Astrocyte (in vitro differentiated cells and primary cell): ENCODE measurements at regions not wholly inside any gene's neighbourhood (a gene's known extent, or its start where the extent isn't known, plus 50 kb on each side); places are given as distances from the start of the nearest gene placed in this dataset.

Experiments used
- DNase-seq: peaks from one replicate; pipeline ENCODE4 v3.0.0-alpha.2; 2010; ENCODE audit warnings: low read depth
- FAIRE-seq: peaks from 2 replicates; lab custom pipeline; 2011; peaks lifted over from hg19 to GRCh38; lab: Jason Lieb, UNC
- H2AFZ ChIP-seq: 2 replicates; pipeline ENCODE4 v1.6.0; 2012; ENCODE audit warnings: low read depth, low read length, inconsistent platforms
- H3K27ac ChIP-seq: 2 replicates; pipeline ENCODE4 v1.5.1; 2011; ENCODE audit warnings: low read depth, low read length, inconsistent platforms
- H3K27me3 ChIP-seq: 2 replicates; pipeline ENCODE4 v1.6.0; 2011; ENCODE audit warnings: low read length, inconsistent platforms; ENCODE audit not compliant: insufficient read depth
- H3K36me3 ChIP-seq: 2 replicates; pipeline ENCODE4 v1.5.1; 2011; ENCODE audit warnings: low read length, inconsistent platforms; ENCODE audit not compliant: insufficient read depth
- H3K4me1 ChIP-seq: 2 replicates; pipeline ENCODE4 v1.5.1; 2011; ENCODE audit warnings: low read length, inconsistent platforms; ENCODE audit not compliant: insufficient read depth
- H3K4me2 ChIP-seq: 2 replicates; pipeline ENCODE4 v1.6.0; 2012; ENCODE audit warnings: low read length, inconsistent platforms
- H3K4me3 ChIP-seq: 2 replicates; pipeline ENCODE4 v1.5.1; 2011; ENCODE audit warnings: low read depth, mild to moderate bottlenecking, low read length, inconsistent platforms; ENCODE audit not compliant: insufficient read depth
- H3K79me2 ChIP-seq: 2 replicates; pipeline ENCODE4 v1.6.0; 2012; ENCODE audit warnings: mild to moderate bottlenecking, low read length, inconsistent platforms; ENCODE audit not compliant: insufficient read depth
- H3K9ac ChIP-seq: 2 replicates; pipeline ENCODE4 v1.6.0; 2012; ENCODE audit warnings: mild to moderate bottlenecking, low read length, inconsistent platforms
- H3K9me3 ChIP-seq: 2 replicates; pipeline ENCODE4 v1.5.1; 2012; ENCODE audit warnings: low read depth, mild to moderate bottlenecking, low read length, inconsistent platforms; ENCODE audit not compliant: insufficient read depth
- H4K20me1 ChIP-seq: 2 replicates; pipeline ENCODE4 v1.6.0; 2012; ENCODE audit warnings: low read length, inconsistent platforms; ENCODE audit not compliant: insufficient read depth
- H3K27ac Mint-ChIP-seq: one replicate; pipeline ENCODE4 v1.8.0; 2021; ENCODE audit warnings: mild to moderate bottlenecking, mixed read lengths; ENCODE audit not compliant: unreplicated experiment
- H3K27me3 Mint-ChIP-seq: one replicate; pipeline ENCODE4 v1.8.0; 2021; ENCODE audit warnings: low read depth, mixed read lengths; ENCODE audit not compliant: unreplicated experiment
- H3K36me3 Mint-ChIP-seq: one replicate; pipeline ENCODE4 v1.8.0; 2021; ENCODE audit warnings: low read depth, mixed read lengths; ENCODE audit not compliant: unreplicated experiment
- H3K4me1 Mint-ChIP-seq: one replicate; pipeline ENCODE4 v1.8.0; 2021; ENCODE audit warnings: low read depth, mixed read lengths; ENCODE audit not compliant: unreplicated experiment
- H3K4me3 Mint-ChIP-seq: one replicate; pipeline ENCODE4 v1.8.0; 2021; ENCODE audit warnings: mild to moderate bottlenecking, moderate library complexity, mixed read lengths; ENCODE audit not compliant: unreplicated experiment
- H3K9me3 Mint-ChIP-seq: one replicate; pipeline ENCODE4 v1.8.0; 2021; ENCODE audit warnings: mild to moderate bottlenecking, mixed read lengths; ENCODE audit not compliant: unreplicated experiment
- EZH2 ChIP-seq: IDR thresholded peaks from 2 replicates; pipeline ENCODE4 v1.6.1; 2012; ENCODE audit warnings: mild to moderate bottlenecking, low read length, inconsistent platforms; ENCODE audit not compliant: insufficient read depth
- TF ChIP-seq, protein P1 (sequence below): IDR thresholded peaks from 2 replicates; pipeline ENCODE4 v1.5.1; 2011; ENCODE audit warnings: low read depth, mild to moderate bottlenecking, inconsistent platforms, low read length, moderate library complexity; ENCODE audit not compliant: insufficient read depth

DNA sequence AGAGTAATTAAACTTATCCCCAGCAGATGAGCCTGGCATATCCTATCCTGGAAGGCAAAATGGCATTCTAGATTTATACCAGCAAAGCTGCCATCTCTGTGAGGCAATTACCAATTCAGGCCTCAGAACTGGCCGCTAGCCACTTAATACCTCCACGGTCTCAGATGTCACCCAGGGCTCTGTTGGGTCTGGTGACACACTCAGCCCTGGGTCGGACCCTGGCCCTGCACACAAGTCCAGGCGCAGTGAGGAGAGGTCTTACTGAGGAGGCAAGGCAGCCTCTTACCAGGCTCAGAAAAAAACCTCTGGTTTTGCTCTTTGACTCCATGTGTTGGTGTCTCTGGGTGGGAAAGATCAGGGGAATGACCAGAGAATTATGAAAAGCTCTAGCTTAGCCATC lies 186.6 kb downstream of the EMX2 start:
- Histone ChIP-seq H3K9ac (no peak overlapping the region), H4K20me1 (no peaks in the 10 kb centered on the region), H3K4me2 (no peak overlapping the region), H2AFZ (no peak overlapping the region), H3K27me3 (peaks cover 9% of the 10 kb centered on the region), H3K36me3 (no peaks in the 10 kb centered on the region), H3K4me1 (no peaks in the 10 kb centered on the region), H3K27ac (no peak overlapping the region), H3K79me2 (no peaks in the 10 kb centered on the region), H3K9me3 (no peaks in the 10 kb centered on the region), H3K4me3 (no peak overlapping the region)
- Mint-ChIP-seq H3K4me3 (no peak overlapping the region), H3K9me3 (no peaks in the 10 kb centered on the region), H3K27ac (no peak overlapping the region), H3K27me3 (peaks cover 54% of the 10 kb centered on the region), H3K36me3 (no peaks in the 10 kb centered on the region), H3K4me1 (no peaks in the 10 kb centered on the region)
- TF ChIP-seq, protein P1, sequence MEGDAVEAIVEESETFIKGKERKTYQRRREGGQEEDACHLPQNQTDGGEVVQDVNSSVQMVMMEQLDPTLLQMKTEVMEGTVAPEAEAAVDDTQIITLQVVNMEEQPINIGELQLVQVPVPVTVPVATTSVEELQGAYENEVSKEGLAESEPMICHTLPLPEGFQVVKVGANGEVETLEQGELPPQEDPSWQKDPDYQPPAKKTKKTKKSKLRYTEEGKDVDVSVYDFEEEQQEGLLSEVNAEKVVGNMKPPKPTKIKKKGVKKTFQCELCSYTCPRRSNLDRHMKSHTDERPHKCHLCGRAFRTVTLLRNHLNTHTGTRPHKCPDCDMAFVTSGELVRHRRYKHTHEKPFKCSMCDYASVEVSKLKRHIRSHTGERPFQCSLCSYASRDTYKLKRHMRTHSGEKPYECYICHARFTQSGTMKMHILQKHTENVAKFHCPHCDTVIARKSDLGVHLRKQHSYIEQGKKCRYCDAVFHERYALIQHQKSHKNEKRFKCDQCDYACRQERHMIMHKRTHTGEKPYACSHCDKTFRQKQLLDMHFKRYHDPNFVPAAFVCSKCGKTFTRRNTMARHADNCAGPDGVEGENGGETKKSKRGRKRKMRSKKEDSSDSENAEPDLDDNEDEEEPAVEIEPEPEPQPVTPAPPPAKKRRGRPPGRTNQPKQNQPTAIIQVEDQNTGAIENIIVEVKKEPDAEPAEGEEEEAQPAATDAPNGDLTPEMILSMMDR: no peak
- TF ChIP-seq EZH2: no peak
- no peak for DNase-seq
- no peak for FAIRE-seq

DNA sequence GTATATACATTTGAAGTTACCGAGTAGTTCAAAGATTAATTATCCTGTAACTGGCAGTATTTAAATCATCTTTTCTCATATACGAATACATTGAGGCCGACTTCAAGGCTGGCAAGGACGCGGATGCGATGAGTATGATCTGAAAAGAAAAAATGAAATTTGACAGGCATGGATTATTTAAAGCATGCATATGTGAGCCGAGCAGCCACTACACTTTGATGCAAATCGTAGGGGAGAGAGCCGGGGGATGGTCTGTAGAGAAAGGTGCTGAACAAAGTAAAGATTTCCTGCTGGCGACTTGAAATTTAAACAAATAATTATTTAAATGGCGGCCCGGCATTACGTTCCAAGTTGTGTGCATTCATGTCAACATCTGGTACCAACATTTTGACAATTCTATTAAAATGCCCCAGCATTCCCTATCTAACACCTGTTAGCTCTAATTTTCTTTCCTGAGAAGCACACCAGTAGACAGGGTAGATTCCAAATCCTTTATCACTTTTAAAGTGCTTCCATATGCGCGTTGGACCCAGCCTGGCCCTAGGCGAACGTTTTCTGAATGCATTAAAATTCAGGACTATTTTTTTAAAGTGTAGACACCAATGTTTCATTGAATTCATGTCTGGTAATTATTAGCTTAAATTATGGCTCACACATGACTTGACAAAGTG lies 188.7 kb downstream of the EMX2 start:
- Histone ChIP-seq H3K79me2 (no peaks in the 10 kb centered on the region), H3K4me3 (no peak overlapping the region), H3K4me2 (no peak overlapping the region), H4K20me1 (no peaks in the 10 kb centered on the region), H2AFZ (no peak overlapping the region), H3K9me3 (no peaks in the 10 kb centered on the region), H3K4me1 (no peaks in the 10 kb centered on the region), H3K9ac (no peak overlapping the region), H3K27ac (no peak overlapping the region), H3K27me3 (peaks cover 14% of the 10 kb centered on the region), H3K36me3 (no peaks in the 10 kb centered on the region)
- FAIRE-seq (no peak), DNase-seq (no peak)
- H3K27ac Mint-ChIP-seq: no peak overlapping the region
- no peaks in the 10 kb centered on the region for H3K36me3 Mint-ChIP-seq
- no peak for TF ChIP-seq EZH2
- TF ChIP-seq, protein P1: no peak
- H3K4me3 Mint-ChIP-seq: no peak overlapping the region
- H3K27me3 Mint-ChIP-seq: peaks cover 63% of the 10 kb centered on the region
- no peaks in the 10 kb centered on the region for H3K9me3 Mint-ChIP-seq
- H3K4me1 Mint-ChIP-seq: no peaks in the 10 kb centered on the region

DNA sequence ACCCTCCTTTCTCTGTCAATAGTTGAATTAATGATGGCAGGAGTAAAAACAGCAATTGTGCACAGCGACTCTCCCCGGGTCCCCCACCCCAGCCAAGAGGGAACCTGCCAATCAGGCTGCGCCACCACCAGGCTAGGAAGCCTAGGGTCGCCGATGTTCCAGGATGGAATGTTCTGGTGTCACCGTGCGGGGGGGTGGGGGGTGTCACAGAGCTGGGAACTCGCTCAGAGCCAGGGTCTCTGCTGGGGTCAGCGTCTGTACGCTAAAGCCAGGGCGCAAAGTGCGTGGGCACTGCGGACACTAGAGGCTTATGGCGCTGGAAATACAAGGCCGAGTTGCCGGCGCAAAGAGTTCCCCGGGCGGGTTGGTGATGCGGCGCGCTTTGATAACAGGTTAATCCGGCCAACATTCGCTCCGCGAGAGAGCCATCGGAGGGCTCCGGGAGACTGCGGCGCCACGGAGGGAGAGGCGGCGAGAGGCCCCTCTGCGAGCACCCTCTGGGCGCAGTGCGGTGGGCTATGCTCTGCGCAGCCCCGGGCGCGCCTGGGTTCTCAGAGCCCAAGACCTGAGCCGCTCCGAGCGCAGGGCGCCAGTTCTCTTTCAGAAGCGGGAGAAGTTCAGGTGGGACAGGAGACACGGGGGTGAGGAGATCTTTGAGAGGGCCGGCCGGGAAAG lies 192.3 kb downstream of the EMX2 start:
- Mint-ChIP-seq H3K4me3 (no peak overlapping the region), H3K36me3 (no peaks in the 10 kb centered on the region), H3K4me1 (no peaks in the 10 kb centered on the region), H3K27me3 (peaks cover 51% of the 10 kb centered on the region), H3K27ac (no peak overlapping the region), H3K9me3 (no peaks in the 10 kb centered on the region)
- H3K27me3 ChIP-seq: peaks cover 14% of the 10 kb centered on the region
- TF ChIP-seq, protein P1: no peak
- no peak for TF ChIP-seq EZH2
- DNase-seq (no peak), FAIRE-seq (no peak)
- H3K4me1 ChIP-seq: no peaks in the 10 kb centered on the region
- H3K4me3 ChIP-seq: no peak overlapping the region
- no peaks in the 10 kb centered on the region for H4K20me1 ChIP-seq
- H3K4me2 ChIP-seq: peak overlapping the region; percentile 52
- H3K9ac ChIP-seq: no peak overlapping the region
- H2AFZ ChIP-seq: no peak overlapping the region
- no peaks in the 10 kb centered on the region for H3K79me2 ChIP-seq
- H3K9me3 ChIP-seq: no peaks in the 10 kb centered on the region
- H3K36me3 ChIP-seq: no peaks in the 10 kb centered on the region
- no peak overlapping the region for H3K27ac ChIP-seq
